ENCODE measurements at regions not wholly inside any gene's neighbourhood (a gene's known extent, or its start where the extent isn't known, plus 50 kb on each side); places are given as distances from the start of the nearest gene placed in this dataset.

DNA sequence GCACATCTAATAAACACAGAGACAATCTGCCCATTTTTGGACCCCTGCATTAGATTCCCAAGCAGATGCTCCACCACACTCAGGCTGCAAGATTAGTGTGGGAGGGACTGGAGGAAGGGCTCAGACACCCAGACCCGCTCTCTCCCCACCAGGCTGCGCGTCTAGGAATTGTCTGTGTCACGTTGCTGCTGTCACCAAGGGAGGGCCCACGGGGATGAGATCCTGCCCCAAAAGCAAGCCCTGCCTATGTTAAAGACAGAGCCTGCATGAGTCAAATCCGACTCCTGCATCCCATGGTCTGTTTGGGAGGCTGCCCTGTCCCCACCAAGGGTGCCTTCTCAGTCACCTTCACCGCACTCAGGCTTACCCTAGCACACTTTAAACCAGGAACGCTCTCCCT is 114.4 kb upstream of the ZNF507 start:
- TF ChIP-seq, protein P1, sequence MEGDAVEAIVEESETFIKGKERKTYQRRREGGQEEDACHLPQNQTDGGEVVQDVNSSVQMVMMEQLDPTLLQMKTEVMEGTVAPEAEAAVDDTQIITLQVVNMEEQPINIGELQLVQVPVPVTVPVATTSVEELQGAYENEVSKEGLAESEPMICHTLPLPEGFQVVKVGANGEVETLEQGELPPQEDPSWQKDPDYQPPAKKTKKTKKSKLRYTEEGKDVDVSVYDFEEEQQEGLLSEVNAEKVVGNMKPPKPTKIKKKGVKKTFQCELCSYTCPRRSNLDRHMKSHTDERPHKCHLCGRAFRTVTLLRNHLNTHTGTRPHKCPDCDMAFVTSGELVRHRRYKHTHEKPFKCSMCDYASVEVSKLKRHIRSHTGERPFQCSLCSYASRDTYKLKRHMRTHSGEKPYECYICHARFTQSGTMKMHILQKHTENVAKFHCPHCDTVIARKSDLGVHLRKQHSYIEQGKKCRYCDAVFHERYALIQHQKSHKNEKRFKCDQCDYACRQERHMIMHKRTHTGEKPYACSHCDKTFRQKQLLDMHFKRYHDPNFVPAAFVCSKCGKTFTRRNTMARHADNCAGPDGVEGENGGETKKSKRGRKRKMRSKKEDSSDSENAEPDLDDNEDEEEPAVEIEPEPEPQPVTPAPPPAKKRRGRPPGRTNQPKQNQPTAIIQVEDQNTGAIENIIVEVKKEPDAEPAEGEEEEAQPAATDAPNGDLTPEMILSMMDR (IDR thresholded peaks at IDR 0.05; ENCODE audit: low read depth, low read length, missing control alignments), result no peak
- H3K4me3 ChIP-seq (ENCODE audit: low read depth, low read length), result no peak overlapping the region
- DNase-seq (ENCODE audit: low read depth), result no peak

DNA sequence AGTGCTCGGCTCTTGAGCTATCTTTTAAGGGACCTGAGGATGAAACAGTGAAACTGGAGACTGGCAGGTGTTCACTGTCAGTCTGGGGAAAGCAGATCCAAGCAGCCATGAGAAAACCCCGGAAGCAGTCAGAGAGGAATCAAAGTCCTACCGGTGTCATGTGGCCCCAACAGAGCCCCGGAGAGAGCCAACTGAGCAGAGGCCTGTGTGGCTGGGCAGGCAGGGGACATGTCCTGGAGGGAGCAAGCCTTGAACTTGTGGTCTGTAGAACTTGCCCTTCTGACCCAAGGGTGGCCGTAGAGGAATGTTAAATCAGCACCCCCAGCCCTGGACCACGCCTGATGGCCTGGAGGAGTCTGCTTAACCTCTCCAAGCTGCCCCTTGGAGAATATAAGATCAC is 113.7 kb upstream of the ZNF507 start:
- H3K4me3 ChIP-seq (ENCODE audit: low read depth, low read length), result no peak overlapping the region
- TF ChIP-seq, protein P1 (IDR thresholded peaks at IDR 0.05; ENCODE audit: low read depth, low read length, missing control alignments), result no peak
- no peak for DNase-seq (ENCODE audit: low read depth)

DNA sequence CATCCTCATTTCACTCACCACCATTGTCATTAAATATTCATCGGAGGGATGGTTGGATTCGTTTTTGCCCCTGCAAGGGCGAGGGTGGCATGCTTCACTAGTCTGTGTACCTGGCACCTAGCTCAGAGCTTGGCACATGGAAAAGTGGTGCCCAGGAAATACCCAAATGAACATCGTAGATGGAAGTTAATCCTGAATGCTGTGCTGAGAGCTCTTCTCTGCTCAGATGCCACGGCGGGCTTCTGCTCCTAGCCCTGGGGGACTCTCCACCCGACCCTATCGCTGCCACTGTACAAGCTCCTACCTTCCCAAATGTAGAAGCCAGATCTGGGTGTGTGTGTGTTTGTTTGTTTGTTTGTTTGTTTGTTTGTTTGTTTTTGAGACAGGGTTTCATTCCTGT is 113.0 kb upstream of the ZNF507 start:
- H3K4me3 ChIP-seq (ENCODE audit: low read depth, low read length), result no peak overlapping the region
- no peak for DNase-seq (ENCODE audit: low read depth)
- TF ChIP-seq, protein P1 (IDR thresholded peaks at IDR 0.05; ENCODE audit: low read depth, low read length, missing control alignments), result no peak

DNA sequence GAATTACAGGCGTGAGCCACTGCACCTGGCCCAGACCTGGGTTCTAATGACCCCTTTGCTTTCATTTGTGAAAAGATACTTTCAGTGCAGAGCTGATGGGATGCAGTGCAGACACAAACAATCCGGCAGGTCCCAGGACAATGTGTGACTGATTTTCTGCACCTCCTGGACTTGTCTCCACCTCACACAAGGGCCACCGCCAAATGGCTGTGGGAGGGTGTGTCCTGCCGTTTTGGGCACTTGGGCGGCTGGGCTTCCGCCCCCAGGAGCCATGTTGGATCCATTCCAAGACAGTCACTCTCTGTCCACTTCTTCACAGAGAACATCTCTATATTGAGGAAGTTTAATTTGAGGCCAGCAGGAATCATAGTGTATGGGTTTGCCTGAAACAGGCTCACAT is 112.3 kb upstream of the ZNF507 start:
- TF ChIP-seq, protein P1 (IDR thresholded peaks at IDR 0.05; ENCODE audit: low read depth, low read length, missing control alignments), result no peak
- DNase-seq (ENCODE audit: low read depth), result no peak
- no peak overlapping the region for H3K4me3 ChIP-seq (ENCODE audit: low read depth, low read length)

DNA sequence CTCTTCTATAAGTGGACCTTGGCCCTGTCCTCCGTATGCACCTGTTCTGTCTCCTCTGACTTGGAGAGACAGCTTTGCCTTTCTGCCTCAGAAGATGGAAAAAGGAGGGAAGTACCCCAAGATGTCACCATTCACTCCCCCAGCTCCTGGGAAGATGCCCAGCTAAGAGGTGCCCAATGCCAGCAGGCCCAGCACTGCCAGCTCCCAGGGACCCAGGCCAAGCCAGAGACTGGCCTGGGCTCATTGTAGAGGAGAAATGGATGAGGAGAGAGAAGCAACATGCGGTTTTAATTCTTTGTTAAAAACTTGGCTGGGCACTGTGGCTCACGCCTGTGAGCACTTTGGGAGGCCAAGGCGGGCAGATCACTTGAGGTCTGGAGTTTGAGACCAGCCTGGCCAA is 111.5 kb upstream of the ZNF507 start:
- DNase-seq (ENCODE audit: low read depth), result no peak

DNA sequence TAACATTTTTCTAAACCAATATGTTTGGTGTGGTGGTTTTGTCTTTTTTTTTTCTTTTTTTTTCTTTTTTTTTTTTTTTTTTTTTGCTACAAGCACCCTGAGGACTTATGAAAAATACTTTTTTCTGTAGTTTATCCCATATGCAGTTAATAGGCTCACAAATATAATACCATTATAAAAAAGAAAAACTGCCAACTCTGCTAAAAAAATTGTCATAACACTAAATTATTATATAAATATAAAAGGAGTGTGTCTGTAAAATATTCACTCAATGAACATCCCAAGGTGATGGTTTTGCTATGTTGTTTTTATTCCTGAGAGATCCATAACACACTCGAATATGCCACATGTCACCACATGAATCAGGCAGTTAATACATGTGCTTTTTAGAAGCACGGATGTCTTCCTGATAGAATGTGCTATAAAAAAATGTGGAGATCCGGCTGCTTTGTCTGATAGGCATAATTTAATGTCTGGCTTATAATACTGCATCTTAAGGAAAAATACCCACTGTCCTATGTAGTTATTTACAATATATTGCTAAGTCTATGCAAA is 110.7 kb upstream of the ZNF507 start:
- no peak for DNase-seq (ENCODE audit: low read depth)
- TF ChIP-seq, protein P1 (IDR thresholded peaks at IDR 0.05; ENCODE audit: low read depth, low read length, missing control alignments), result no peak
- no peak overlapping the region for H3K4me3 ChIP-seq (ENCODE audit: low read depth, low read length)

More for the DNA sequence above, 111.5 kb upstream of the ZNF507 start:
- TF ChIP-seq, protein P1 (IDR thresholded peaks at IDR 0.05; ENCODE audit: low read depth, low read length, missing control alignments), result no peak
- H3K4me3 ChIP-seq (ENCODE audit: low read depth, low read length), result no peak overlapping the region

DNA sequence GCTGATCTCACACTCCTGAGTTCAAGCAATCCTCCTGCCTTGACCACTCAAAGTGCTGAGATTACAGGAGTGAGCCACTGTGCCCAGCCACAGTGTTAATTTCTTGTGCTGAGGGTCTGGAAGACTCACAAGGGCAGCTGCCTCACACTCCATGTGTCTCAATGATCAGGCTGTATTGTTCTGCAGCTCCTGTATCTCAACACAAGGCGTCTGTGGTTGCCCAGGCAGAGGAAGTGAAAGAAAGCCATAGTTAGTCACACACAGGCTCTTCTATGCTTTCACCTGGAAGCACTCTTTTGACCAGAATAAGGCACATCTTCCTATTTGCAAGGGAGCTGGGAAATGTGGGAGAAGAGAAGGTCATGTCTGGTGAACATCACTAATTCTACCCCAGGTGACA is 107.3 kb upstream of the ZNF507 start:
- peak; percentile 3 for DNase-seq (ENCODE audit: low read depth)
- TF ChIP-seq, protein P1 (IDR thresholded peaks at IDR 0.05; ENCODE audit: low read depth, low read length, missing control alignments), result peak; percentile 10
- no peak overlapping the region for H3K4me3 ChIP-seq (ENCODE audit: low read depth, low read length)

All from GM12864 (cell line).